C4-2B (cell line): ENCODE measurements at regions not wholly inside any gene's neighbourhood (a gene's known extent, or its start where the extent isn't known, plus 50 kb on each side); places are given as distances from the start of the nearest gene placed in this dataset.
"Not testable (repeated sequence)": the region's sequence is repeated elsewhere in the genome, so short reads cannot be mapped to it uniquely, and the experiment has no call there.

Source experiments
- H3K27ac ChIP-seq: fragments of 450-650 bp; 2 replicates; pipeline ENCODE4 v1.5.1; 2017
- CTCF ChIP-seq: fragments of 450-650 bp; conservative IDR thresholded peaks from 2 replicates; pipeline ENCODE4 v1.5.1; 2017; ENCODE audit warnings: mild to moderate bottlenecking
- ZFX ChIP-seq: fragments of 450-650 bp; IDR thresholded peaks from 2 replicates; pipeline ENCODE4 v1.6.1; 2017

DNA sequence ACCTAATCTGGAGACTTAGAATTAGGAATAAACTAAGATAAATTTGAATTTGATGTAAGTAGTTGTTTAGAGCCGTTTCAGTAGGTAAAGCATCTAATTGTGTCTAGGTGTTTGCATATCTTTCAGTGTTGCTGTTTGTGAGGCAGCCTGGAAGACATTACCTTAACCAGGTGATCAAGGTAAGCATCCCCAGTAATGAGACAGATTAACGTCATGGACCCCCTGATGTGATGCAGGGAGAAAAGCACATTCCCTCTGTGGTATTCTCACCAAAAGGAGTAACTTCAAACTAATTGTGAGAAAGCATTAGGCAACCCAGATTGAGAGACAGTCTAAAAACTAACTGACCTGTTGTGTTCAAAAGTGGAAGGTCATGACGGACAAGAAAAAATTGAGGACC, 251.6 kb downstream of the NUAK1 start:
- no peak for TF ChIP-seq ZFX
- TF ChIP-seq CTCF: no peak
- H3K27ac ChIP-seq: no peak overlapping the region

DNA sequence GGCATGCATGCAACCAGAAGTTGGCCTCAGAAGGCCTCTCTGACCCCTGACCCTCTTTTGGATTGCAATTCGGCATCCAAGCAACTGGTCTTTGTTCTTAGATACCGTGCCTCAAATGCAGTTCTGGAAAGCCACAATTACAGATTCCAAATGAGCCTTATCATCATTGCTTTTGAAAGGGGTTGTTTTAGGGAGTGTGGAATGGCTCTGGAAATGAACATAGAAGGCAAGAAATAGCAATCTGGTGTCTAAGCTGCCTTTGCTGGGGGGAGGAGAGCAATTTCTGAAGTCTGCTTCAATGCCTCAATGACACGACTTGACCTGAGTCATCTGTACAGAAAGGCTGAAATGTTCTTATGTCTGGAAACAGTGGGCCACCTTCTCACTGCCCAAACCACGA, 250.1 kb downstream of the NUAK1 start:
- TF ChIP-seq ZFX: no peak
- no peak for TF ChIP-seq CTCF

GRCh38 chr12:105892362-105892910, 246.3 kb downstream of the NUAK1 start:
- H3K27ac ChIP-seq: no peak overlapping the region
- TF ChIP-seq CTCF (no peak), ZFX (no peak)

More for the DNA sequence above, 250.1 kb downstream of the NUAK1 start:
- no peak overlapping the region for H3K27ac ChIP-seq

DNA sequence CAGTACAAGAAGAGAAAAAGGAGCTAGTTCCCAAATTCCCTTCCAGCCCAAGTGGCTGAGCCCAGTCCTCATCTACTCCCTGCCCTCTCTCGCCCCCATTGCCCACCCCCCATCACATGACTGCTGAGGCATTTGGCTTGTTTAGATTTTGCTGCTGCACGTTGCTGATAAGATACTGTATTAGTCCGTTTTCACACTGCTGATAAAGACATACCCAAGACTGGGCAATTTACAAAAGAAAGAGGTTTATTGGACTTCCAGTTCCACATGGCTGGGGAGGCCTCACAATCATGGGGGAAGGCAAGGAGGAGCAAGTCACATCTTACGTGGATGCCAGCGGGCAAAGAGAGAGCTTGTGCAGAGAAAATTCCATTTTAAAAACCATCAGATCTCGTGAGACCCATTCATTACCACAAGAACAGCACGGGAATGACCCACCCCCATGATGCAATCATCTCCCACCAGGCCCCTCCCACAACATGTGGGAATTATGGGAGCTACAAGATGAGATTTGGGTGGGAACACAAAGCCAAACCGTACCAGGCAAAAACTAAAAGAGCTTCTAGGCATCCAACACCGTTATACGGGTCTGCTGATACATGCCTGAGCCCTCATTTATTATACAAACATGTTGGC, 243.4 kb downstream of the NUAK1 start:
- not testable (repeated sequence) for H3K27ac ChIP-seq

DNA sequence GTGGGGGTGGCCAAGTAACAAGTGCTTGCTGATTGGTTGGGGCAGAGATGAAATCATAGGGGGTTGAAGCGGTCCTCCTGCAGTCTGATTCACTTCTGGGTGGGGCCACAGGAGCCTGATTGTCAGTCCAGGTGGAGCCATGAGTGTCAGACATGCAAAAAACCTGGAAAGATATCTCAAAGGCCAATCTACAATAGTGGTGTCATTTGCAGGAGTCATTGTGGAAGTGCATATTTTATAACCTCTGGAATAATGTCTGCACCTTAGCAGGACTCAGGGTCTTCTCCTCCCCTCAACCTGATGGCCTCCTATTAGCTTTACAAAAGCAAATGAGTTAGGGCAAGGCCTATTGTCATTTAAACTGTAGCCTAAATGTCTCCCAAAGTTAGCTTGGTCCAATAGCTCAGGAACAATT, 241.4 kb downstream of the NUAK1 start:
- TF ChIP-seq ZFX (no peak), CTCF (no peak)
- no peak overlapping the region for H3K27ac ChIP-seq

- not testable (repeated sequence) for H3K27ac ChIP-seq
Observed at GRCh38 chr12:105898271-105898670, 240.5 kb downstream of the NUAK1 start.

DNA sequence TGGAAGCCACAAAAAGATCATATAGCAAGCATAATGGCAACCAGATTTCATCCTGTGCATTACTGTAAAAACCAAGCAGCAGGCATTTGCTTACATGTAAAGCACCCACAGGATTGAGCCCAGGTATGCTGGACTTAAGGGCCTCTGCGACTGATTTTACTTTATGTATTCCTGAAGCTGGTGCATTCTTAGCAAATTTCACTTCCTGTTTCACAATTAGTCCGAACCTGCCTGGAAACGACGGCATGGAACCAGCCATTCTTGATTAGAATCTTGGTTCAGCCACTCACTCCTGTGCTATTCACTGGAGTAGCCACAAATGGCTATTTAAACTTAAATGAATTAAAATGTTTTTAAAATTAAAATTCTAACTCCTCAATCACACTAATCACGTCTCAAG, 239.2 kb downstream of the NUAK1 start:
- TF ChIP-seq CTCF: no peak
- TF ChIP-seq ZFX: no peak
- H3K27ac ChIP-seq: no peak overlapping the region

- TF ChIP-seq ZFX: no peak
- TF ChIP-seq CTCF: no peak
- H3K27ac ChIP-seq: no peak overlapping the region
Observed at GRCh38 chr12:105906561-105906960, 232.2 kb downstream of the NUAK1 start.
